BE2C (cell line): ENCODE measurements at regions not wholly inside any gene's neighbourhood (a gene's known extent, or its start where the extent isn't known, plus 50 kb on each side); places are given as distances from the start of the nearest gene placed in this dataset.
"Not testable (repeated sequence)": the region's sequence is repeated elsewhere in the genome, so short reads cannot be mapped to it uniquely, and the experiment has no call there.

ENCODE experiments used
- DNase-seq: peaks from one replicate; pipeline ENCODE4 v3.0.0-alpha.2; 2020
- H3K27me3 ChIP-seq: fragments of 250-450 bp; sonication (Bioruptor Pico); 2 replicates; pipeline ENCODE4 v1.5.1; 2020; ENCODE audit warnings: mild to moderate bottlenecking
- H3K36me3 ChIP-seq: fragments of 250-450 bp; sonication (Bioruptor Pico); 2 replicates; pipeline ENCODE4 v1.5.1; 2020; ENCODE audit warnings: mild to moderate bottlenecking
- H3K4me1 ChIP-seq: fragments of 250-450 bp; sonication (Bioruptor Pico); 2 replicates; pipeline ENCODE4 v1.5.1; 2020
- H3K4me3 ChIP-seq: 2 replicates; pipeline ENCODE4 v1.5.1; 2011; ENCODE audit warnings: low read depth, low read length
- H3K9me3 ChIP-seq: fragments of 250-450 bp; sonication (Bioruptor Pico); 2 replicates; pipeline ENCODE4 v1.5.1; 2020
- TF ChIP-seq, protein P1 (sequence below): IDR thresholded peaks from 2 replicates; pipeline ENCODE4 v1.5.1; 2012; ENCODE audit warnings: mild to moderate bottlenecking, low read depth, low read length

DNA sequence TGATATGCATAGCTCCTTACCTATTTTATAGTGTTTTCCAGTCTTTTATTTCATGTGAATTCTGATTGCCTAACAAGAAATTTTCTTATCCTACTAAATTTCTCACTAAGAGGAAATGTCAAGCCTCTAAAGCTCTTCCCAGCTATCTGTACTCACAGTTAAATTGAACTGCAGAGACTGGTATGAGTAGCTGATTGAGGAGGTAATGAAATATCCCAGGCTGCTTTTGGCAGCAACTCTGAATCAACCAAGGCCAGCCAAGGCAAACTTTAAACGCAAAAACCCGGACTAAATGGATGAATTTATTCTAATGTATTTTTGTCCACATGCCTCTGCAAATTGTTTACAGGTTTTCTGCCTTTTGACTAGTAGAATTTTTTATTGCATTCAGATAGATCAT, 119.1 kb upstream of the PMCH start:
- H3K4me1 ChIP-seq, result no peaks in the 10 kb centered on the region
- no peaks in the 10 kb centered on the region for H3K36me3 ChIP-seq
- H3K27me3 ChIP-seq, result peaks cover 17% of the 10 kb centered on the region
- H3K9me3 ChIP-seq, result no peaks in the 10 kb centered on the region
- no peak overlapping the region for H3K4me3 ChIP-seq
- no peak for DNase-seq
- TF ChIP-seq, protein P1, sequence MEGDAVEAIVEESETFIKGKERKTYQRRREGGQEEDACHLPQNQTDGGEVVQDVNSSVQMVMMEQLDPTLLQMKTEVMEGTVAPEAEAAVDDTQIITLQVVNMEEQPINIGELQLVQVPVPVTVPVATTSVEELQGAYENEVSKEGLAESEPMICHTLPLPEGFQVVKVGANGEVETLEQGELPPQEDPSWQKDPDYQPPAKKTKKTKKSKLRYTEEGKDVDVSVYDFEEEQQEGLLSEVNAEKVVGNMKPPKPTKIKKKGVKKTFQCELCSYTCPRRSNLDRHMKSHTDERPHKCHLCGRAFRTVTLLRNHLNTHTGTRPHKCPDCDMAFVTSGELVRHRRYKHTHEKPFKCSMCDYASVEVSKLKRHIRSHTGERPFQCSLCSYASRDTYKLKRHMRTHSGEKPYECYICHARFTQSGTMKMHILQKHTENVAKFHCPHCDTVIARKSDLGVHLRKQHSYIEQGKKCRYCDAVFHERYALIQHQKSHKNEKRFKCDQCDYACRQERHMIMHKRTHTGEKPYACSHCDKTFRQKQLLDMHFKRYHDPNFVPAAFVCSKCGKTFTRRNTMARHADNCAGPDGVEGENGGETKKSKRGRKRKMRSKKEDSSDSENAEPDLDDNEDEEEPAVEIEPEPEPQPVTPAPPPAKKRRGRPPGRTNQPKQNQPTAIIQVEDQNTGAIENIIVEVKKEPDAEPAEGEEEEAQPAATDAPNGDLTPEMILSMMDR, result no peak

DNA sequence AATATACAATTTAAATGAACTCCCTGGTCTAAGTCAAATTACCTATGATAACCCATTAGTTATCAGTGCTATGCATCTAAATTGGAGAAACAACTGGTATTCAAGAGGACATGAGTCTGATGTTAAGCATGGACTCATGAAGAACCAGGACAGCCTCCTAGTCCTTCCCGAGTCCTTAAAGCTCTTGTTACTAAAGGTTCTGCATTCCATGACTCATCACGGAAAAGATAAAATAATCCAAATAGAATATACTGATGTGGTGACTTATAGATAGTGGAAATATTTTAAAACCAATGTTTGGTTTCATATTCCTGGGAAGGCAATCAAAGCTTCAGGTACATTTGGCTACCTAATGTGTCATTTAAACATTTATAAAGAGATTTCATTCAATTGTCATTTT, 117.2 kb upstream of the PMCH start:
- Histone ChIP-seq H3K36me3 (no peaks in the 10 kb centered on the region), H3K9me3 (no peaks in the 10 kb centered on the region), H3K4me1 (no peaks in the 10 kb centered on the region), H3K4me3 (no peak overlapping the region), H3K27me3 (peaks cover 17% of the 10 kb centered on the region)
- TF ChIP-seq, protein P1, result no peak
- DNase-seq, result no peak

DNA sequence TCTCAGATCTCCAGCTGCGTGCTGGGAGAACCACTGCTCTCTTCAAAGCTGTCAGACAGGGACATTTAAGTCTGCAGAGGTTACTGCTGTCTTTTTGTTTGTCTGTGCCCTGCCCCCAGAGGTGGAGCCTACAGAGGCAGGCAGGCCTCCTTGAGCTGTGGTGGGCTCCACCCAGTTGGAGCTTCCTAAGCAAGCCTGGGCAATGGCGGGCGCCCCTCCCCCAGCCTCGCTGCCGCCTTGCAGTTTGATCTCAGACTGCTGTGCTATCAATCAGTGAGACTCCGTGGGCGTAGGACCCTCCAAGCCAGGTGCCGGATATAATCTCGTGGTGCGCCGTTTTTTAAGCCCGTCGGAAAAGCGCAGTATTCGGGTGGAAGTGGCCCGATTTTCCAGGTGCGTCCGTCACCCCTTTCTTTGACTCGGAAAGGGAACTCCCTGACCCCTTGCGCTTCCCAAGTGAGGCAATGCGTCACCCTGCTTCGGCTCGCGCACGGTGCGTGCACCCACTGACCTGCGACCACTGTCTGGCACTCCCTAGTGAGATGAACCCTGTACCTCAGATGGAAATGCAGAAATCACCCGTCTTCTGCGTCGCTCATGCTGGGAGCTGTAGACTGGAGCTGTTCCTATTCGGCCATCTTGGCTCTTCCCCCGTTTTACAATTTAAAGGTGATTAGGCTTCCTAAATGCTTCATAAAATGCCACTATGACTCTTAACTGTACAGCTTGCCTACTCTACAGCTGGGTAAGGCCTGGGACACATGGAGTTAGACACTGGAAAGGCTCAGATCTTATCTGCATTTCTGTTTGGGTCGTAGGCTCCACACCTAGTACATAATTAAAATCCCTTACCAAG, 115.7 kb upstream of the PMCH start:
- DNase-seq, H3K9me3 ChIP-seq, H3K4me1 ChIP-seq, H3K36me3 ChIP-seq, H3K4me3 ChIP-seq: not testable (repeated sequence)
- peaks cover 14% of the 10 kb centered on the region for H3K27me3 ChIP-seq

DNA sequence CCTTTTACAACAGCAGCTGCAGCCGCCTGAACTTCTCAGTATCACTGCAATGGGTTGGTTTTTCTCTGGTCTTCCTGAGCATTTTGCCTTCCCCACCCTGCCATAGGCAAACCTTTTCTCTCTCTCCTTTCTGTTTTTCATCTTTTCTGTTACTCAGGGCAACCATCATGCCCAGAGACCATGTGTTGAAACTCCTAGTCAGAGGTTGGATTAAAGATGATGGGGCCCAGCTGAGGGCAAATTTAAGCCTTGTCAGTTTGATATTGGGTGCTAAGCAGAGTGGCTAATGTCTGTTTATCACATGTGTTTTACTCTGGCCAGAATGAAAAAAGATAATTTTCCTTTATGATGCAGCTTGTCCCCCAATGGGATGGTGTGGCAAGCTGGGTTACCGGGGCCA, 107.9 kb upstream of the PMCH start:
- DNase-seq, result no peak
- Histone ChIP-seq H3K4me1 (no peaks in the 10 kb centered on the region), H3K27me3 (no peaks in the 10 kb centered on the region), H3K36me3 (no peaks in the 10 kb centered on the region), H3K9me3 (no peaks in the 10 kb centered on the region), H3K4me3 (no peak overlapping the region)
- TF ChIP-seq, protein P1, result no peak

DNA sequence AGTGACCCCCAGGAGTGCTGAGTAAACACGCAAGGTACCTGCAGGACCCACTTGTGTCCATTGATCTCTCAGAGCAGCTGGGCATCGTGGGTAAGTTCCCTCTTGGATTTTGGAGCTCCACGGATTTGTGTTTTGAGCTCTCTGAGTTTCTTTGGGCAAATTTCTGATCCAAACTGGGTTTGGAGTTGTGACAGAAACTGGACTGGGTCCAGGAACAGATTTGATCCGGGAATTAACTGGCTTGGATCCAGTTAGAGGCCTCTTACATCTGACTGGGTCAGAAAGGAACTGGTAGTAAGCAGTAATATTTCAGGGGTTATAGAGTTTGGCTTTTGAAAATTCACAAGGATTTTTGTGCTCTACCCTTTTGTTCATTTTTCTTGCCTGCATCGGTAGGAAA, 107.0 kb upstream of the PMCH start:
- not testable (repeated sequence) for H3K9me3 ChIP-seq, H3K4me3 ChIP-seq, DNase-seq, H3K36me3 ChIP-seq, H3K4me1 ChIP-seq, H3K27me3 ChIP-seq

DNA sequence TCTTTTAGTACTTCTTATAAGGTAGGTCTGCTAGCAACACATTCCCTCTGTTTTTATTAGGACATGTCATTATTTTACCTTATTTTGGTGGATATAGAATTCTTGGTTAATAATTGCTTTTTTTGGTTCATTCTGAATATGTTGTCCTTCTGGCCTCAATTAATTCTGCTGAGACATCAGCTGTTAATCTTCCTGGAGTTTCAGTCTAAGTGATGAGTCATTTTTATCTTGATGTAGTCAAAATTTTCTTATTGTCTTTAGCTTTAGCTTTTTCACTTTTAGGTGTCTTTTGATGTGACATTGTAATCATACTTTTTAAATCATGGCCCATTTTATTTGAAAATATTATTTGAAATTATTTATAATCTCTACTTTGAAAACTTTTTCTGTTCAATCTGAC, 104.9 kb upstream of the PMCH start:
- Histone ChIP-seq H3K4me3 (no peak overlapping the region), H3K9me3 (no peaks in the 10 kb centered on the region), H3K4me1 (no peaks in the 10 kb centered on the region), H3K27me3 (no peaks in the 10 kb centered on the region), H3K36me3 (no peaks in the 10 kb centered on the region)
- TF ChIP-seq, protein P1, result no peak
- no peak for DNase-seq

DNA sequence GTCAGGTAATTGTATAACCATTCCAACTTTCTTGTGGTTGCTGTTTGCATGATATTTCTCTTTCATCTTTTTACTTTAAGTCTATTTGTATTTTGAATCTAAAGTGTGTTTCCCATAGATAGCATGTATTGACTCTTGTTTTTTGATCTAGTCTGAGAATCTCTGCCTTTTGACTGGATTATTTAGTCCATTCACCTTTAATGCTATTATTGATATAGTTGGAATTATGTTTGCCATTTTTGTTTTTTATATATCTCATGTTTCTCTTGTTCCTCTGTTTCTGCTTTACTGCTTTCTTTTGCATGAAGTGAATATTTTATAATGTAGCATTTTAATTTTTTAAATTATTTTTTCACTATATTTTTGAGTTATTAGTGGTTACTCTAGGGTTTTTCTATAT, 103.9 kb upstream of the PMCH start:
- H3K4me3 ChIP-seq, result no peak overlapping the region
- H3K27me3 ChIP-seq, result no peaks in the 10 kb centered on the region
- H3K36me3 ChIP-seq, result no peaks in the 10 kb centered on the region
- DNase-seq, result no peak
- TF ChIP-seq, protein P1, result no peak
- H3K4me1 ChIP-seq, result no peaks in the 10 kb centered on the region
- H3K9me3 ChIP-seq, result no peaks in the 10 kb centered on the region
